A549 (cell line): ENCODE measurements at regions not wholly inside any gene's neighbourhood (a gene's known extent, or its start where the extent isn't known, plus 50 kb on each side); places are given as distances from the start of the nearest gene placed in this dataset.

ENCODE experiments used
- CTCF ChIP-seq: fragments of >200 bp; sonication (Bioruptor Twin); formaldehyde crosslinking; IDR thresholded peaks from 3 replicates; pipeline ENCODE4 v1.5.1; 2016
- PHF8 ChIP-seq: fragments of 200-600 bp; sonication (generic); IDR thresholded peaks from 2 replicates; pipeline ENCODE4 v1.6.1; 2016; ENCODE audit warnings: low read depth, mild to moderate bottlenecking, antibody characterized with exemption, moderate library complexity, borderline replicate concordance

DNA sequence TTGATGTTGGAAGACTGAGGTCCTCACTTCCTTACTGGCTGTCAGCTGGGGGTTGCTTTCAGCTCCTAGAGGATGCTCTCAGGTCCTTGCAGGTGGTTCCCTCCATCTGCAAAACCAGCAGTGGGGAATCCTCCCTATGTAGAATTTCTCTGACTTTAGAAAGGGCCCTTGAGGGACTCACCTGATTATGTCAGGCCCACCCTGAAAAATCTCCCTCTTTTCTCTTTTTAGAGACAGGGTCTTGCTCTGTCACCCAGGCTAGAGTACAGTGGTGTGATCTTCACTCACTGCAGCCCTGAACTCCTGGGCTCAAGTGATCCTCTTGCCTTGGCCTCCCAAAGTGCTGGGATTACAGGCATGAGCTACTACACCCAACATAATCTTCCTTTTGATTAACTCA is 102.9 kb upstream of the MCHR2 start:
- TF ChIP-seq CTCF (no peak), PHF8 (no peak)
